Vagina (tissue), 2 donors: ENCODE measurements at regions not wholly inside any gene's neighbourhood (a gene's known extent, or its start where the extent isn't known, plus 50 kb on each side); places are given as distances from the start of the nearest gene placed in this dataset.

Experiments
- DNase-seq, 2 donors: peaks; one replicate each; pipeline ENCODE4 v3.0.0-alpha.2; 2017; ENCODE audit errors: extremely low spot score in 2 of 2
- H3K27ac ChIP-seq: fragments of 200-600 bp; sonication (generic); one replicate; pipeline ENCODE4 v1.5.1; 2019
- H3K27me3 ChIP-seq: fragments of 200-600 bp; sonication (generic); one replicate; pipeline ENCODE4 v1.5.1; 2019
- H3K36me3 ChIP-seq, 2 donors: fragments of 200-600 bp; sonication (generic); one replicate each; pipeline ENCODE4 v1.5.1; 2017 to 2019
- H3K4me1 ChIP-seq: fragments of 200-600 bp; sonication (generic); one replicate; pipeline ENCODE4 v1.5.1; 2019
- H3K4me3 ChIP-seq, 2 donors: fragments of 200-600 bp; sonication (generic); 1 replicate in 1 of 2; 2 replicates in 1 of 2; pipeline ENCODE4 v1.5.1; 2016 to 2019
- H3K9me3 ChIP-seq: fragments of 200-600 bp; sonication (generic); one replicate; pipeline ENCODE4 v1.5.1; 2019
- CTCF ChIP-seq, 3 experiments: fragments of 450-650 bp in 2 of 3; fragments of 200-600 bp in 1 of 3; sonication (generic) in 1 of 3; IDR thresholded peaks; one replicate each; pipeline ENCODE4 v1.5.1; 2017 to 2019; ENCODE audit warnings: antibody characterized with exemption in 3 of 3, mild to moderate bottlenecking in 2 of 3, moderate library complexity in 2 of 3
- POLR2A ChIP-seq, 2 donors: fragments of 450-650 bp; IDR thresholded peaks; one replicate each; pipeline ENCODE4 v1.6.1; 2017; ENCODE audit warnings: antibody characterized with exemption in 2 of 2, mild to moderate bottlenecking in 2 of 2, moderate library complexity in 2 of 2
- POLR2AphosphoS5 ChIP-seq, 2 donors: sonication (generic); formaldehyde crosslinking; IDR thresholded peaks; one replicate each; pipeline ENCODE4 v1.9.0; 2017; ENCODE audit warnings: antibody characterized with exemption in 2 of 2, mild to moderate bottlenecking in 2 of 2, low read depth in 1 of 2; ENCODE audit not compliant: insufficient read depth in 1 of 2
- intact Hi-C: fragments of 100-400 bp; cut with DNase I; formaldehyde crosslinking; loops from one replicate; pipeline ENCODE4 v1.15.1; 2023

GRCh38 chr15:98493966-98494511 is 154.3 kb upstream of the IGF1R start:
- Histone ChIP-seq H3K27me3 (no peaks in the 10 kb centered on the region), H3K4me3 (no peak overlapping the region), H3K36me3 (no peaks in the 10 kb centered on the region), H3K4me1 (no peaks in the 10 kb centered on the region), H3K9me3 (no peaks in the 10 kb centered on the region), H3K27ac (no peak overlapping the region)
- TF ChIP-seq CTCF (IDR thresholded peaks at IDR 0.05) = no peak
- intact Hi-C loops = no loop called here
- no peak for DNase-seq

GRCh38 chr15:98501192-98501591 is 147.1 kb upstream of the IGF1R start:
- Histone ChIP-seq H3K27ac (no peak overlapping the region), H3K36me3 (no peaks in the 10 kb centered on the region), H3K27me3 (no peaks in the 10 kb centered on the region), H3K4me1 (peaks cover 16% of the 10 kb centered on the region), H3K4me3 (no peak overlapping the region), H3K9me3 (no peaks in the 10 kb centered on the region)
- TF ChIP-seq CTCF (IDR thresholded peaks at IDR 0.05) (no peak), POLR2AphosphoS5 (IDR thresholded peaks at IDR 0.05; ENCODE audit: insufficient read depth in 1 of 2, low read depth in 1 of 2) (no peak), POLR2A (IDR thresholded peaks at IDR 0.05) (no peak)
- peak in 1 of 2 donors; percentile 67 for DNase-seq
- intact Hi-C loops = no loop called here

- no peak for TF ChIP-seq CTCF (IDR thresholded peaks at IDR 0.05)
- TF ChIP-seq POLR2A (IDR thresholded peaks at IDR 0.05) = no peak
- intact Hi-C loops = no loop called here
Observed at GRCh38 chr15:98501632-98502031, 146.7 kb upstream of the IGF1R start.

GRCh38 chr15:98503970-98504369 is 144.4 kb upstream of the IGF1R start:
- Histone ChIP-seq H3K4me3 (no peak overlapping the region), H3K27me3 (no peaks in the 10 kb centered on the region), H3K27ac (peak overlapping the region; percentile 55), H3K36me3 (no peaks in the 10 kb centered on the region), H3K4me1 (peaks cover 20% of the 10 kb centered on the region), H3K9me3 (no peaks in the 10 kb centered on the region)
- DNase-seq = peak in 1 of 2 donors; percentile 90
- no peak for TF ChIP-seq CTCF (IDR thresholded peaks at IDR 0.05)
- TF ChIP-seq POLR2AphosphoS5 (IDR thresholded peaks at IDR 0.05; ENCODE audit: insufficient read depth in 1 of 2, low read depth in 1 of 2) = peak; percentile 14 to 35
- intact Hi-C loops = no loop called here

More at GRCh38 chr15:98501632-98502031, 146.7 kb upstream of the IGF1R start:
- Histone ChIP-seq H3K9me3 (no peaks in the 10 kb centered on the region), H3K4me3 (no peak overlapping the region), H3K27ac (no peak overlapping the region), H3K36me3 (no peaks in the 10 kb centered on the region), H3K27me3 (no peaks in the 10 kb centered on the region), H3K4me1 (peaks cover 20% of the 10 kb centered on the region)
- no peak for DNase-seq

GRCh38 chr15:98504998-98505397 is 143.3 kb upstream of the IGF1R start:
- Histone ChIP-seq H3K36me3 (no peaks in the 10 kb centered on the region), H3K27ac (peak overlapping the region; percentile 55), H3K4me1 (peaks cover 20% of the 10 kb centered on the region), H3K27me3 (no peaks in the 10 kb centered on the region), H3K4me3 (no peak overlapping the region), H3K9me3 (no peaks in the 10 kb centered on the region)
- TF ChIP-seq POLR2A (IDR thresholded peaks at IDR 0.05) (no peak), CTCF (IDR thresholded peaks at IDR 0.05) (no peak), POLR2AphosphoS5 (IDR thresholded peaks at IDR 0.05; ENCODE audit: insufficient read depth in 1 of 2, low read depth in 1 of 2) (no peak)
- intact Hi-C loops = no loop called here
- DNase-seq = peak in 1 of 2 donors; percentile 83
